GM18907 (cell line): ENCODE measurements at regions not wholly inside any gene's neighbourhood (a gene's known extent, or its start where the extent isn't known, plus 50 kb on each side); places are given as distances from the start of the nearest gene placed in this dataset.

Experiments
- ATAC-seq: cut with Tn5 transposase; IDR thresholded peaks from one replicate; pipeline ENCODE4 v1.9.1; 2021; ENCODE audit warnings: mild to moderate bottlenecking, moderate library complexity; ENCODE audit not compliant: unreplicated experiment

DNA sequence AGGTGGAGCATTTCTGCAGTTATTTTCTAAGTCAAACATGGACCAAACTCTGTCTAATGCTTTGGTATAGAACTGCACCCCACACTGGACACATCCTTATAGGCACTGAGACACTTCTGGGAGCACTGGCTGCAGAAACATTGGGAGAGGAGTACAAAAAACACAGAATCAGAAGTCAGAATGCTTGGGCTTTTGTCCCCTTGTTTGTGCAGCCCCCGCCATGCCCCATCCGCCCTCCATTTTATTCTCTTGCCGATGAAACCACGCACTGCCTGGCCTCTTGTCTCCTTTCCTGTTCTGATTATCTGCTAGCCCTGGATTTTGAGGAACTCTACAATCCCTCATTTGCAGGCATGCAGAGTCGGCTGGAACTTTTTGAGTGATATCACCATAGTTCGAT lies 1201.2 kb downstream of the TBC1D22A start:
- no peak for ATAC-seq

DNA sequence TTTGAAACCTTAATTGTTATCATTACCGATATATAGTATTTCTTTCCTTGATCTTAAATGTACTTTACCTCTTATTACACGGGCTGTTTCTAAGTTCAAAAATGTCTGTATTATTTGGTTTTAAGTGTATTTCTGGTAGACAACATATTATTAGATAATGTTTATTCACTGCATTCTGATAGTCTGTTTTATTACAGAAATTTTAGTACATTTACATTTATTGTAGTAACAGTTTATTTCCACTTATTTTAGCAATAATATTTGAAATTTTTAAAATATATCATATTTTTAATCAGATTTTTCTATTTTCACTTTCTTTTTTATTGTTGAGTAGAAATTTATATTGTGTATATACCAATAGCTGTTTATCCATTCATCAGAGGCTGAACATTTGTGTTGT lies 1195.2 kb downstream of the TBC1D22A start:
- no peak for ATAC-seq

DNA sequence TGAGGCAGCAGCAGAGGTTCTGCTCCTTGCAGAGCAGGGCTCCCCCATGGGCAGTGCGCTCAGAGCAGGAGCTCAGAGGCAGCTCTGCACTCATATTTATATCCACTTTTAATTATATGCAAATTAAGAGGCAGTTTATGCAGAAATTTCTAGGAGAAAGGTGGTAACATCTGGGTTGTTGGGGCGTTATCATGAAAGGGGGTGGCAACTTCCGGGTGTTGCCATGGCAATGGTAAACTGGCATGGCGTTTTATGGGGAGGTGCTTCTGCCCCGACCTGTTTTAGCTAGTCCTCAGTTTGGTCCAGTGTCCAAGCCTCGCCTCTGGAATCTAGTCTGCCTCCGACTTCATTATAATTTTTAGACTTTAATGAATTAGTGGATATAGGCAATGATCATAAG lies 1191.7 kb downstream of the TBC1D22A start:
- ATAC-seq, result no peak

DNA sequence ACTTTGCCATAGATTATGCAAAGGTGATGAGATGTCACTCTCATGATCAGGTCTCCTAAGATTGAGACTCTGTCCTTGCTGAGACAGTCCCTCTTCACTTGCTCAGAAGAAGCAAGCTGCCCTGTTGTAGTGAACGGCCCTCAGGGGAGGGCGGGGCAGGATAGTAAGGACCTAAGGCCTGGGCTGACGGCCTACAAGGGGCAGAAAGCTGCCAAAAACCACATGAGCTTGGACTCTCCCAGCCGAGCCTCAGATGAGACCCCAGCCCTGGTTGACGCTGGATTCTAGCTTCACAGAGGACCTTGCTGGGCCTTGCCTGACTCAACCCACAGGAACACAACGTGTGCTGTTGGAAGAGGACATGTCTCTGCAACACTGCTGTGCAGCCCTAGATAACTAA lies 1182.5 kb downstream of the TBC1D22A start:
- no peak for ATAC-seq

DNA sequence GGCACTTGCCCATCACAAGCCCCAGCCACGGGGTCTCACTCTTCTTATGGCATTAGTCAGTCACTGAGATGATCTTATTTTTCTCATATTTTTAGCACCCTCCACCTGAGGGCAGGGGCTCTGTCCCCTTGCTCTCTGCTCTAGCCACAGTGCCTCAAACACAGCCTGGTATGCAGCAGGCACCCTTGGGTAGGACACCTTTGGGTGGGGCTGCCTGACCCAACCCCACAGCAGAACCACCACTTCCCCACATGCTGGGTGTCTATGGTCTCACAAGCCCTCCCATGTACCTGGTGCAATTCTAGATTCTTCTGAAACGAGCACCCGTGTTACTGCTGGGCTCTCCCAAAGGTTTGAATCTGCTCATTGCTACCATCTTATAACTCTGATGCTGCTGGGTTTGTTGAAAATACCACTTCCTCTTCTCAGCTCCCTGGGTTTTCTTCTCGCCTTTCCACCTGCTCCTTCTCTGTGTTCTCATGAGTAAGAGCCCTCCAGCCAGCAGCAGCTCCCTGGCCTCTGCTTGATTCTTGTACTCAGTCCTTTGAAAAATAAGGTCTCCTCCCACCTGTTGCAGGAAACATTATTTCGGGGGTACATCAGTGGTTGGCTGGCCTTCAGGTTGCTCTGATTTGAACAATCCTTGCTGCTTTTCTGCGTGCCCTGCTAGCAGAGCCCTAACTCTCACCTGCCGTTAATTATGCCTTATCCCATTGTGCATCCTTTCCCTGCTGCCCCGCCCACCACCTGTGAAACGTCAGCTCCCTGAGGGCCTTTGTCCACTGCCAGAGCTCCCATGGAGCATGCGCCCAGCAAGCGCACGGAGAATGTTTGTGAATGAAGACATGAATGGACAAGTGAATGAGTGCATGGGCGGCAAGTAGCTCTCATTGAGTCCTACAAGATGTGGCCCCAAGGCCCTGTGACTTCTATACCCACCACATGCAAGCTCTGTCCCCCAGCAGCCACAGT lies 1181.6 kb downstream of the TBC1D22A start:
- no peak for ATAC-seq

DNA sequence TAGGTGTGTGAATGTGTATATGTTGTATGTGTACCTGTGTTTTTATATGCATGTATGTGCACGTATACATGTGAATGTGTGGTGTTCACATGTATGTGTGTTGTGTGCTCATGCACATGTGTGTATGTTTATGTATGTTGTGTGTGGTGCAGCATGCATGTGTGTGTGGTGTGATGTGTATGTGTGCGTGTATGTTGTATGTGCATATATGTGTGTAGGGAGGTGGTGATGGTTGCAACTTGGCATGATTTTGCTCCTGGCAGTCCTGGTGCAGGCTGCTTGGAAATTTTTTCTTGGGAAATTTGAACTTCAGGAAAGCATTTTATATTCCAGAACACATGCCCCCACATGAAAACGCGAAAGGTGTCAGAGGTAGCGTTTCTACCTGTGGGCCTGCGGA lies 1177.8 kb downstream of the TBC1D22A start:
- ATAC-seq, result no peak

DNA sequence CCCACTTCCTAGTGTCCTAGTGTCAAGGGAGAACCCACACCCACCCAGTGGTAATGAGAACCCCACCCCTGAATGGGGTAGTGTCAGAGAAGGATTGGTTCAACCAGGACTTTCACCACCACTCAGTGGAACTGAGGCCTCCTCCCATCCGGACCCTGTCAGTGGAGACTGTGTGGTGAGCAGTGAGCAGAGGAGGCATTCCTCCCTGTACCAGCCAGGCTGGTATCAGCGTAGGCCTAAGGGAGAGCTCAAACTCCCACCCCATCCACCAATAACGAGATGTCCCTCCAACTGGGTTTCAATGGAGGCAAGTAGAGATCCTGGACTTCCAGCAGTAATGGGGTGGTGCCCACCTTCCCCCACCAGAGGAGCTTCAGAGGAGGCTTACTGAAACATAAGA lies 1171.4 kb downstream of the TBC1D22A start:
- no peak for ATAC-seq

DNA sequence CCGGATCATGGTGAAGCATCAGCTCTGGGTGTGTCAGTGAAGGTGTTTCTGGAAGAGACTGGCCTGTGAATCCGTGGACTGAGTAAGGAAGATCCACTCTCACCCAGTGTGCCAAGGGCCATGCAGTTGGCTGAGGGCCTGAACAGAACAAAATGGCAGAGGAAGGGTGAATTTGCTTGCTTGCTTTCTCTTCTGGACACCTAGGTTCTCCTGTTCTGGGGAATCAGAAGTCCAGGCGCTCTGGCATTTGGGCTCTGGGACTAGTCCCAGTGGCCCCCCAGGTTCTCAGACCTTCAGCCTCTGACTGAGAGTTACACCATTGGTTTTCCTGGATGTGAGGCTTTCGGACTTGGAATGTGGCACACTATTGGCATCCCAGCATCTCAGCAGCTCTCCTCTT lies 1170.8 kb downstream of the TBC1D22A start:
- ATAC-seq, result no peak

DNA sequence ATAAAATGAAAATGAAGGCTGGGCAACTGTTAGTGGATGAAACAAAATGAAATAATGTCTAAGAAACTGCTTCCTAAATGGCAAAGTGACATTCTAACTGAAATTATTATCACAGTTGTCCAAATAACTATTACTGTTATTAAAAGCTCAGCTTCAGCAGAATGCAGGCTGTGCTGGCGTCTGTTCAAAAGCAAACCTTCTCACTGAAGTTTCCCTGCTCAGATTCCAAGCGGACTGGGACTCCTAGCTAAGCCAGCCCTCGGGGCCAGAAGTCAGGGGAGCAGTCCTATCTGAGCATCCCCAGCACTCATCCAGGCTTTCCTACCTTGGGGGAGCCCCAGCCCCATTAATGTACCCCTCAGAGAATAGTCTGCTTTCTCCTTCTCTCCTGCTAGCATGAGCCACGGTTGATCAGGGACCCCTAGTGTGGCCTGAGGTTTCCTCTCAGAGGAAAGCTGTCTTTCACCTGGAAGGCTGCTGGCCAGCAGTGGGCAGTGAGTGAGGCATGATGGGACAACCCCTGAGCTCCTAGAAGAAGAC lies 1167.3 kb downstream of the TBC1D22A start:
- no peak for ATAC-seq

DNA sequence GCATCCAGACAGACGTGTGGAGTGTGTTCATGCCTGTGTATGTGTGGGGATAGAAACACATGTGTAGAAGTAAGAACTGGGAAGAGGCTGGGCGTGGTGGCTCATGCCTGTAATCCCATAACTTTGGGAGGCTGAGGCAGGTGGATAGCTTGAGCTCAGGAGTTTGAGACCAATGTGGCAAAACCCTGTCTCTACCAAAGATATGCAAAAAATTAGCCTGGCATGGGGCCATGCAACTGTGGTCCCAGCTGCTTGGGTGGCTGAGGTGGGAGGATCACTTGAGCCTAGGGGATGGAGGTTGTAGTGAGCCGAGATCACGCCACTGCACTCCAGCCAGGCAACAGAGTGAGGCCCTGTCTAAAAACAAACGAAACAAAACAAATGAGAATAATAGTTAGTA lies 1166.6 kb downstream of the TBC1D22A start:
- ATAC-seq, result no peak

DNA sequence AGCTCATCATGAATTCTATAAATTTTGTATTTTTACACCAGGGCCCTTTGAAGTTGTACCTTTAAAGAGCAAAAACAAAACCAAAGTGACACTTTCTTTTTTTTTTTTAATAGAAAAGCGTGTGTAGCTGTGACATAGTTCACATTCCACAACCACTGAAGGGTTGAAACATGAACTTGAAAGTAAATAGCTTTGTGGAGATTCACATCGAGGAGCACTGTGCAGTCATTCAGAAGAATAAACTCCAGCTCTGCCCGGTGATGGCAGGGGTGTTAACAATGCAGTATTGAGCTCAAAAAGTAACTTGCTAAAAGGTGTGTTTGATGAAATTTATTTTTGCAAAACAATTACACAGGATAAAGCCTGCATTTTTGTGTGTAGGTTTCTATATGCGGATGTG lies 1166.2 kb downstream of the TBC1D22A start:
- no peak for ATAC-seq

DNA sequence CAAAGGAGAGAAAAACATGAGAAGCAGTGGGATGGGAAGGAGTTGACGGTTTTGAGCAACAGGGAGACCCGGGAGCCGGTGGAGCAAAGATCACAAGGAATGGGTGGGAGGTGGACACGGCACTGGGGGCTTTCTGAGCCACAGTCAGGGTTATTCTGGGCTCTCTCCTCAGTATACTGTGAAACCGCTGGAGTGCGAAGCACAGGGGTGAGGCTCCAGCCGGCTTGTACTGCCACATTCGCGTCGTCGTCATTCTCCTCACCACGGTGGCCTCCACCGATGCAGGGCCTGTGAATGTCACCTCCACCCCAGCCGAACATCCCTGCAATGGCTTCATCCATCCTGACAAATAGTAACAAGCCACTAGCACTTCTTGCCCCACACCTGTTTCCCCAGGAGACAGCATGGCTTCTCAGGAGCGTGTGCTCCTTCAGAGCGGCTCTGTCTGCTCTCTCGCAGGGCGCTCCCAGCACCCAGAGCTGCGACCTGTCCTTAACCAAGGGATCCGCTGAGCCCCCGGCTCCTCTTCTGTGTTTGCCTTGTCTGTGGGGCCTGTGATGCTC lies 1165.3 kb downstream of the TBC1D22A start:
- no peak for ATAC-seq

DNA sequence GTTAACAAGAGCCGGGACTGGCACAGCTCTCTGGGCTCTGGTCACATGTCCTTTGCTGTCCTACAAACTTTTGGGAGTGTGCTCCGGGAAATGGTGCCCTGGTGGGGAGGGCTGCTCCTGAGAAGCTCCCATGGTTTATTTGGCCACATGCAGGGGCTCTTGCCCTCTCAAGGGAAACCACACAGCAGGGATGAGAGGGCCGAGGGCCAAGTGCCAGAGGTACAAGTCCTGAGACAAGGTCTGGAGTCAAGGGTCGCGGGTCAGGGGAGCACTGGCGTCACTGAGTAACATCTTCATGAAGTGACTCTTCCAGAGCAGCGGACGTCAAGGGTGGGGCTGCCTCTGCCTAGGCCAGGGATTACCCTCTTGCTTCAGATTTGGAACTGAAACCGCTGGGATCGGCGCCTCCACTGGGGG lies 1160.6 kb downstream of the TBC1D22A start:
- no peak for ATAC-seq

DNA sequence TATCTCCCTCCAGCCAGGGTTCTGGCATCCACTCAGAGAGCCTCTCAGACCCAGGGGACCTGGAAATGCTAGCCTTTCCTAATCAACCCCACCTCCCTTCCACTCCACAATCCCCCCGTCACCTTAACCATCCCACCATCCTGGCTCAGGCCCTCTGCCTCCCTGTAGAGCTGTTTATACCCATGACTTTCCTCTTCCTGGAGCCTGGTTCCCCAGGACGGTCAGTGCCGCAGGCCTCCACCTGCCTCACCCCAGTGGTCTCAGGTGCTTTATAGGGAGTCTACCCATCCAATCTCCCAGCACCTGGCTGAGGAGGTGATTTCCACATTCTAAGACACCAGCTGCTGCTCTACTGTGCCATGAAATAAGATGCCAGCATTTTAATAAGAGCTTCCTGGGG lies 1159.5 kb downstream of the TBC1D22A start:
- no peak for ATAC-seq

DNA sequence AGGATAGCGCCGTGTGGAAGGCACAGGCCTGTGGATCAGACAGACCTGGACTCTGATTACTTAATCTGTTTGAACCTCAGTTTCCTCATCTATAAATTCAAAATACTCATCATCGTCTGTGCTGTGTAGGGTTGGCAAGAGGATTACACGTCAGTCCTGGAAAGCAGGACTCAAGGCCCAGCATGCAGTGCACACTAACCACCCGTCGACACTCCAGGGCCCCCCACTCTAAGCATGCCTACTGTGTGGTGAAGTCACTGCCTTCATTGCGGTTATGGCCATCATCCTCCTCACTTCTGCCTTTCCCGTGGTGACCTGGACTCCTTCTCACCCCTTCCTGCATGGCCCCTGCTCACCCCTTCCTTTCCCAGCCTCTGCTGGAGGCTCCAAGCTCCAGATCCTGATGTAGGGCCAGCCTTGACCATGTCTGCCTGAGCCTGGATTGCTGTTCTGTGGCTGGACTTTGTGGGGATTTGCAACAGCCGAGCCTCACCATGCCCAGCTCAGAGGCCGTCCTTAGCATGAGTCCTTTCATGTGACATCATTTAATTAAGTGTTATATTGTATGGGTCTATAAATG lies 1158.0 kb downstream of the TBC1D22A start:
- ATAC-seq, result no peak

DNA sequence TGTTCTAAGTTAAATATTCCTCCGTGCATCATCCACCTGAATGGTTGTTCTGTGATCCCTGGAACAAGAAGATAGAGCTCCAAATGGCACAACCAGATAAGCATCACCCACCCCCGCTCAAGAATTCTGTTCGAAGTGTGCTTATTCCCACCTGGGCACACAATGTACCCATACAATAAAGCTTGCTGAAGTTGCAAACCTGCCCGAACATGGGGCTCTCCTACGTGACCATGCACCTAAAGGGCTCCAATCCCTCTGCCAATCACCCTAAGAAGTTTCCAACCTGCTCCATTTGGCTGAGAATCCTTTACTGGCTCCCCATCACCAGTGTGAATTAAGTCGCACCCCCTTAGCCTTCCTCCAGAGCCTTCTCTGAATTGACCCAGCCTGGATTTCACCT lies 1157.4 kb downstream of the TBC1D22A start:
- ATAC-seq, result no peak

DNA sequence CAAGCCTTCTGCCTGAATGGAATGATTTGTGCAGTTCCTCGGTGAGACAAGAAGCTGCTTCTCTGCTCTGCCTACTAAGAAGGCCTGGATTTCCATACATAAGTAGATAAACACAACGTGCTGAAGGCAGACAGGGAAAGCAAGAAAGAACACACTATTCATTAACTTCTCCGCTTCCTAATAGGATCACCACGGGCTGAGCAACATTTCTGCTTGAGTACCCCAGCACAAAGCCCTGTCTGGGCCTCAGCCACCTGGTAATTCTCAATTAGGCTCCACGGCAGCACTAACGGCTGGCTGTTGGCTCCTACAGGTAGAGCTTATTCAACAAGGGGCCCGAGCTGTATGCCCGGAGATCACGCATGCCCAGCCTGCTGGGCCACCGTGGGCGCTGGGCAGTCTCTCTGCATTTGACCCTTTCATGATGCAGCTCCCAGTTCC lies 1156.6 kb downstream of the TBC1D22A start:
- peak; percentile 32 for ATAC-seq

DNA sequence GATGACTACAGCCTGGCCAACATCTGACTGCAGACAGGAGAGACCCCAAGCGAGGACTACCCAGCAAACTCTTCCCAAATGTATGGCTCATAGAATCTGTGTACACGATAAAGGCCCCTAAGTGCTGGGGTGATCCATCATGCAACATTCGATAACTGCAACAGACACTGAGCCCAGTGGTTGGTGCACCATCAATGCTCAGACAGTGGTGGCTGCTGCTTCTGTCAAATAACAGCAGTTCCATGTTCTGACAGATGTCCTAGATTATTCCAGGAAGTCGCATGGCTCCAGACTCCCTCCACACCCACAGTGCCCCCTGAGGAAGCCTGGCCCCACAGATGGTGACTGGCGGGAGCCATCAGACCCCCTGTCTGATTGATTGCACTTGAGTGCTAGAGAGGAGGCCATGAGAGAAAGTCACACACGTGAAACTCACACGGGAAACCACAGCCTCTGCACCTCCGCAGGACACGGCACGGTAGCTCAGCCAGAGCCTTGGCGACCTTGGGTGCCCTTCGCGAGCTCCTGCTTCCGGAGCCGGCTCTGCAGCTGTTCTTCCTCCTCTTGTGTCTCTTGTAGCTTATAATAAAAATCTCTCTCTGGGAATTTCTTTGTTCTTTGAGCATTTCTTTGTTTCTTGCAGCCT lies 1155.9 kb downstream of the TBC1D22A start:
- peak; percentile 90 for ATAC-seq

DNA sequence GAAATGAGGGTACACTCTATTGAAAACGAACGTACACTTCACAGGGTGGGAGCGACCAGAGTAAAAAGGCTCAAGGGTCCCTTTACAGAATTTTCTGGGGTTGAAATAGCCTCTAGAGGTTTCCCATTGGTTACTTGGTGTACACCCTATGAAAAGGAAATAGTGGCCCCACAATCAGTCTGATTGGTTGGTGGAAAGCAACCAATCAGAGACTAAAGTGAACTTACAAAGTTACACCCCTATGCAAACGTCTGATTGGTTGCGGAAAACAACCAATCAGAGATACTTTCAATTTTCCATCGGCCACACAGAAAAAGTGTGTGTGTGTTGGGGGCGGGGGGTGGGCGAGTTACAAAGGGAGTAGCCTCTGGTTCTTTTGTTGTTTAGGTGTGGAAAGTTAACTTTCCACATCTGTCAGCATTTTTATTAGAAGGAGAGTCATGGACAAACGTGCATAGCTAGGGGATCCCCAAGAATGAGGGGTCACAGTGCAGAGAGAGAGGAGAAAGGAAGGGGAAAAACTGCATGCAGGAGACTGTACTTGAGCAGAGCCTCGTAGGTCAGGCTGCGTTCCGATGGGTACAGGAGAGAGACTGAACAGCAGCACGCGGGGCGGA lies 1152.1 kb downstream of the TBC1D22A start:
- ATAC-seq, result no peak

DNA sequence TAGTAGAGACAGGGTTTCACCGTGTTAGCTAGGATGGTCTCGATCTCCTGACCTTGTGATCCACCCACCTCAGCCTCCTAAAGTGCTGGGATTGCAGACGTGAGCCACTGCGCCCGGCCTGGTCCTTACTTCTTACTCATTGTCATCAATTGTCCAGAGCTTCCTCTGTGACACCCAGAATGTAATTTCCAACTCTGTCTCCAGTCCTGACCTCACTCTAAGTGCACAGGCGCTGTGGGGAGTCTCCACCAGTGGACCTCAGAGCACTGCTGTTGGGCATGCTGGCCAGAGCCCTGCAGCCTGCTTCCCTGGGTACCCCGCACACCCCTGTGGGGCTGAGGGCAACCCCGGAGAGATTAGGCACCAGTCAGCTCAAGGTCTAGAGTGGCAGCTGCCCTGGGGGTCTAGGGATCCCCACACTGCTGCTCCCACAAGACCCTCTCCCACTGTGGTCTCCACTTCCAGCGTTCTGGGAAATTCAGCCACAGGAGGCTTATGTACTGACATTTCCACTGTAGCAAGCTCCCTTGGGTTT lies 1140.3 kb downstream of the TBC1D22A start:
- no peak for ATAC-seq

DNA sequence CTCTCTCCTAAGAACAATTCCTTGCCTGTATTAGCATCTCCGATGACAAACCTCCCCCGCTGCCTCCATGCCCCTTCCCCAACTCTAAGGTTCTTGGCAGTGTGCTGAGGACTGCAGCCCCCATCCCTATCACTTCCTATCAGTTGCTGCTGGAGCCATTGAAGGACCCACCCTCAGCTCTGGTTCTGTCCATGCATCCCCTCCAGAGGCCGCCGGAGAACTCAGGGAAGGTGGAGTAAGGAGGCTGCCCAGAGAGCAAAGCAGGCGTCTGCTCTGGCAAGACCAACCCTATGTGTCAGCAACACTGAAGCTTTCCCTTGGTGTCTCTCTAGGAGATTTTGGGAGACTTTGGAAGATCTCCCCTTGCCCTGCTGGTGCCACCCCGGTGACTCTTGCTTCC lies 1139.5 kb downstream of the TBC1D22A start:
- ATAC-seq, result no peak
